ENCODE measurements at regions not wholly inside any gene's neighbourhood (a gene's known extent, or its start where the extent isn't known, plus 50 kb on each side); places are given as distances from the start of the nearest gene placed in this dataset.

DNA sequence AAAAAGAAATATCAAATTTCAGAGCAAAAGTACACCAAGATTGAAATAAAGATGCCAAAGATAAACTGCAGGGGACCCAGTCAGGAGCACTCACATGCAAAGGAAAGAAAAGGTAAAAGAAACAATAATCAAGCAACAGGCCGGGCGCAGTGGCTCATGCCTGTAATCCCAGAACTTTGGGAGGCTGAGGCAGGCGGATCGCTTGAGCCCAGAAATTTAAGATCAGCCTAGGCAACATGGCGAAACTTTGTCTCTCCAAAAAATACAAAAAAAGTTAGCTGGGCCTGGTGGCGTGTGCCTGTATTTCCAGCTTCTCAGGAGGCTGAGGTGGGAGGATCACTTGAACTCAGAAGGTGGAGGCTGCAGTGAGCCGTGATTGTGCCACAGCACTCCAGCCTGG, 107.6 kb upstream of the SMURF2 start:
- TF ChIP-seq ZNF514 (tag by site-specific recombination; IDR thresholded peaks at IDR 0.05) (no peak), SETDB1 (IDR thresholded peaks at IDR 0.05; ENCODE audit: insufficient read length, low read length) (no peak), ZNF548 (tag by site-specific recombination; IDR thresholded peaks at IDR 0.05) (no peak), ZXDB (tag by site-specific recombination; IDR thresholded peaks at IDR 0.05) (no peak), ZNF423 (tag by site-specific recombination; IDR thresholded peaks at IDR 0.05) (no peak), ZNF274 (IDR thresholded peaks at IDR 0.05; ENCODE audit: low read length) (no peak), ZNF274 (tag by site-specific recombination; IDR thresholded peaks at IDR 0.05; ENCODE audit: borderline replicate concordance) (no peak)
- TF ChIP-seq, protein P1, sequence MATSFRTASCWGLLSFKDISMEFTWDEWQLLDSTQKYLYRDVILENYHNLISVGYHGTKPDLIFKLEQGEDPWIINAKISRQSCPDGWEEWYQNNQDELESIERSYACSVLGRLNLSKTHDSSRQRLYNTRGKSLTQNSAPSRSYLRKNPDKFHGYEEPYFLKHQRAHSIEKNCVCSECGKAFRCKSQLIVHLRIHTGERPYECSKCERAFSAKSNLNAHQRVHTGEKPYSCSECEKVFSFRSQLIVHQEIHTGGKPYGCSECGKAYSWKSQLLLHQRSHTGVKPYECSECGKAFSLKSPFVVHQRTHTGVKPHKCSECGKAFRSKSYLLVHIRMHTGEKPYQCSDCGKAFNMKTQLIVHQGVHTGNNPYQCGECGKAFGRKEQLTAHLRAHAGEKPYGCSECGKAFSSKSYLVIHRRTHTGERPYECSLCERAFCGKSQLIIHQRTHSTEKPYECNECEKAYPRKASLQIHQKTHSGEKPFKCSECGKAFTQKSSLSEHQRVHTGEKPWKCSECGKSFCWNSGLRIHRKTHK (tag by site-specific recombination; IDR thresholded peaks at IDR 0.05) = no peak
- TF ChIP-seq, protein P2, sequence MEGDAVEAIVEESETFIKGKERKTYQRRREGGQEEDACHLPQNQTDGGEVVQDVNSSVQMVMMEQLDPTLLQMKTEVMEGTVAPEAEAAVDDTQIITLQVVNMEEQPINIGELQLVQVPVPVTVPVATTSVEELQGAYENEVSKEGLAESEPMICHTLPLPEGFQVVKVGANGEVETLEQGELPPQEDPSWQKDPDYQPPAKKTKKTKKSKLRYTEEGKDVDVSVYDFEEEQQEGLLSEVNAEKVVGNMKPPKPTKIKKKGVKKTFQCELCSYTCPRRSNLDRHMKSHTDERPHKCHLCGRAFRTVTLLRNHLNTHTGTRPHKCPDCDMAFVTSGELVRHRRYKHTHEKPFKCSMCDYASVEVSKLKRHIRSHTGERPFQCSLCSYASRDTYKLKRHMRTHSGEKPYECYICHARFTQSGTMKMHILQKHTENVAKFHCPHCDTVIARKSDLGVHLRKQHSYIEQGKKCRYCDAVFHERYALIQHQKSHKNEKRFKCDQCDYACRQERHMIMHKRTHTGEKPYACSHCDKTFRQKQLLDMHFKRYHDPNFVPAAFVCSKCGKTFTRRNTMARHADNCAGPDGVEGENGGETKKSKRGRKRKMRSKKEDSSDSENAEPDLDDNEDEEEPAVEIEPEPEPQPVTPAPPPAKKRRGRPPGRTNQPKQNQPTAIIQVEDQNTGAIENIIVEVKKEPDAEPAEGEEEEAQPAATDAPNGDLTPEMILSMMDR (tag by site-specific recombination; IDR thresholded peaks at IDR 0.05) = no peak
